ENCODE measurements at regions not wholly inside any gene's neighbourhood (a gene's known extent, or its start where the extent isn't known, plus 50 kb on each side); places are given as distances from the start of the nearest gene placed in this dataset.

DNA sequence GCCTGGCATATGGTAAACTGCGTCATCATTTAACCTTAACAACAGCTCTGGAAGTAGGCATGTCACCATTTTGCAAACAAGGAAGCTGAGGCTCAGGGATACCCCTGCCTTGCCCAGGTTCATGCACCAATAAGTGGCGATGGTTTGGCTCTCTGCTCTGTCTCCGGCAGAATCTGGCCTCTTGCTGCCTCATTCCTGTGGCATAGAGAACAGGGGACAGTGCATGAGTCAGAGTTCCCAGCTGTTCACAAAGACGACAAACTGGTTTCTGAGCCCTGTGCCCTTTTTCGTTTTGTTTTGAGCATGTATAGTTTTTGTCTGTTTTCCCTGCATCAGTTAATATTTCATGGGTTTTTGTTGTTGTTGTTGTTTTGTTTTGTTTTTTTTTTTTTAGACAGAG is 236.8 kb downstream of the OPA1 start:
- H3K9me3 ChIP-seq (ENCODE audit: control insufficient read depth, low read length) = no peaks in the 10 kb centered on the region
- WGBS, 2 experiments (ENCODE audit: insufficient coverage in 2 of 2) = 84 to 93% methylated on average over 5 of the region's 5 CpGs
- peaks cover 11% of the 10 kb centered on the region for H3K4me1 ChIP-seq (ENCODE audit: control insufficient read depth, insufficient read depth, low read length, poor library complexity, severe bottlenecking)
- H3K4me3 ChIP-seq (ENCODE audit: extremely low read depth, insufficient read depth, low read length, poor library complexity, severe bottlenecking) = no peak overlapping the region
- H3K36me3 ChIP-seq (ENCODE audit: control insufficient read depth, insufficient read depth, low read length) = no peaks in the 10 kb centered on the region
- H3K27ac ChIP-seq (ENCODE audit: low read depth, low read length, severe bottlenecking) = no peak overlapping the region

DNA sequence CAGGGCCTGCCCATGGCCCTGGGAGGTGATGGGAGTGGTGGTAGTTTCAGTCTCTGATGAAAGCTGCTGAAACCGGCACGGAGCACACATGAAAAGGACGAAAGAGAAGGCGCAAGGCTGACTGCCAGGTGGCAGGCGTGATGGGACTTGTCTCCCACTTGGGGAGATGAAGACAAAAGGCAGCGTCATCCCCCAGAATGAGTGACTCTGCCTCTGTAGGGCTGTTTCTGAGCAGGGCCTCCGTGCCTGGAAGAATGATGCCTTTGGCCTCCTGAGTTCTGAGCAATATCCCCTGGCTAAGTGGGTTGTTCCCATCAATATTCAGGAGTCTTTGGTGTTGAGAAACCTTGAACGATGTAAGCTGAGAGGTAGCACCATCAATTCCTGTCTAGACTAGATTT is 237.8 kb downstream of the OPA1 start:
- no peak overlapping the region for H3K27ac ChIP-seq (ENCODE audit: low read depth, low read length, severe bottlenecking)
- WGBS, 2 experiments (ENCODE audit: insufficient coverage in 2 of 2) = 91 to 94% methylated on average over 7 to 8 of the region's 8 CpGs
- peaks cover 11% of the 10 kb centered on the region for H3K4me1 ChIP-seq (ENCODE audit: control insufficient read depth, insufficient read depth, low read length, poor library complexity, severe bottlenecking)

DNA sequence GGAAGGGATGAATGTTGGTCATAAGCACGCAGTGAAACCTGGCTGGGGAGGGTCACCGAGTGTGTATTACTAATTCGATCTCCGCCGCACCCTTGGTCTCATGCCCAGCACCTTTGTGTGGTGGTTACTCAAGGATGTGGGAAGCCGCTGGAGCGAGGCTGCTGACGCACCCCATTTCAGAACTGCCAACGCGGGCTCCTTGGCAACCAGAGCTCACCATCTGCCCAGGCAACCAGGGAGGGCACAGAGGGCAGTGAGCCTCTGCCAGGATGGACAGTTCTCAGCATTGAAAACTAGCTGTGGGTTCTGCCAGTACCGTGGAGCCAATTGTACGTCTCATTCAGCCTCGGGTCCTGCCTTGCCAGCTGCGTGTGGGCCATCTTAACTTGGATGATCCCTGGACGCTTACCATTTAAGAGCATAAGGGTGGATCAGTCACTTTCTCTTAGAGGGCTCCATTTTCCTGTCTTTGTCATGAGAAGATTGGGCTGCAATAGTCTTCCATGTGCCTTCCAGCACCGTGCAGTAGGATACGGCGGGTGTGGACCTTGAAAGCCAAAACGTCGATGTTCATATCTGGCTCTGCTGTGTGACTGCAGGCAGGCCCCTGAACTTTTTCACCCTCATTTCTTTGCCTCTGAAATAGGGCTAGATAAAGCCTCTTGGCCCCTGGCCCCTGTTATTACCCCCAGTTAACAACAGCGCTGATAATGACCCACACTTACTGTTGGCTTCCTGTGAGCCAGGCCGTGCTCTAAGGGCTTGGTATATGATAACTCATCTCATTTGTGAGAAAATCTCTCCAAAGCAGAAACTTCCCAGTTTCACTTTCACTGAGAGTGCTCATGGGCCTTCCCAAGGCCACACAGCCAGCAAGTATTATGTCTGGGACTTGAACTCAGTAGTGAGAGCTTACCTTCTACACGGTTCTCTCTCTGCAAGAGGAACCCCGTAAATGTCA is 238.8 kb downstream of the OPA1 start:
- Histone ChIP-seq H3K27ac (ENCODE audit: low read depth, low read length, severe bottlenecking) (no peak overlapping the region), H3K4me1 (ENCODE audit: control insufficient read depth, insufficient read depth, low read length, poor library complexity, severe bottlenecking) (peaks cover 9% of the 10 kb centered on the region), H3K36me3 (ENCODE audit: control insufficient read depth, insufficient read depth, low read length) (no peaks in the 10 kb centered on the region), H3K9me3 (ENCODE audit: control insufficient read depth, low read length) (no peaks in the 10 kb centered on the region), H3K4me3 (ENCODE audit: extremely low read depth, insufficient read depth, low read length, poor library complexity, severe bottlenecking) (no peak overlapping the region)
- 93 to 96% methylated on average over 19 to 23 of the region's 24 CpGs for WGBS, 2 experiments (ENCODE audit: insufficient coverage in 2 of 2)

More for the DNA sequence above, 237.8 kb downstream of the OPA1 start:
- Histone ChIP-seq H3K9me3 (ENCODE audit: control insufficient read depth, low read length) (no peaks in the 10 kb centered on the region), H3K36me3 (ENCODE audit: control insufficient read depth, insufficient read depth, low read length) (no peaks in the 10 kb centered on the region), H3K4me3 (ENCODE audit: extremely low read depth, insufficient read depth, low read length, poor library complexity, severe bottlenecking) (no peak overlapping the region)

DNA sequence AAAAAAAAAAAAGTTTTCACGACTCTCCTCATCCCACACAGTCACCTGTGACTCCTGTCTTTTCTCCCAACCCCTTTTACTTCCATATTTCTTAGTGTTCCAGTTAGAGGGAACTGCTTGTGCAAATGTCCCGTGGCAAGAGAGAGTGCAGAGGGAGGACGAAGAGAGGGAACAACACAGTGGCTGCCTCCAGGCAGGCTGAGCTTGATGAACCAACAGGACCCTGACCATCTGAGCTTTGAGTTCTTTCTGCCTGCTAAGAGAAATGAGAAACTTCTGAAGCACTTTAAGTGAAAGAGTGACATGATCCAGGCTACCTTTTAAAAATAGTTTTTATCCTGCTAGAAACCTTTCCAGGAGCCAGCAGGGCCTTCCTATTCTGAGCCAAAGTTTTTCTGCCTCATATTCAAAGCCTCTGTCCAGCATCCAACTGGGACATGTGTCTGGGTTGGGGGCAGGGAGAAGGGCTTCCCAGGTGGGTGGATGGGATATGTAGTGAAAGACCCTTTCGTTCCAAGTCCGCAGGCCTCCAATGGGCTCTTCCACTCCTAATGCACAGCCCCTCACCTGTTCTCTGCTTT is 239.9 kb downstream of the OPA1 start:
- WGBS, 2 experiments (ENCODE audit: insufficient coverage in 2 of 2) = 94 to 100% methylated on average over 4 of the region's 5 CpGs

DNA sequence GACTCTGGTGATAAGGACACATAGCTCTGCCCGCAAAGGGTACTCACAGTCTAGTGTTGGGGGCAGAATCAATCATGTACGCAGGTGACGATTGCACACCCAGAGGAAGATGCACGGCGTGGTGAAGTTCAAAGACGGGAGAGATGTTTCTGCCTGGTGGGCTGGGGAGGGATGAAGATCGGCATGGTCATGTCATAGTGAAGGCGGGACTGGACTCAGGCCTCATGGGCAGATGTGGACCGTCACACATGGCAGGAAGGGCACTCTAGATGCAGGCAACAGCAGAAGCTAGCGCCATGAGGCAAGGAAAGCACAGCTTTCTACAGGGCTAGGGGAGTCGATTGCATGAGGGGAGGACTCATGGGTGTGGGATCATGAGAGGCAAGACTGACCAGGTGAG is 240.6 kb downstream of the OPA1 start:
- Histone ChIP-seq H3K4me3 (ENCODE audit: extremely low read depth, insufficient read depth, low read length, poor library complexity, severe bottlenecking) (no peak overlapping the region), H3K36me3 (ENCODE audit: control insufficient read depth, insufficient read depth, low read length) (no peaks in the 10 kb centered on the region), H3K9me3 (ENCODE audit: control insufficient read depth, low read length) (no peaks in the 10 kb centered on the region), H3K27ac (ENCODE audit: low read depth, low read length, severe bottlenecking) (no peak overlapping the region), H3K4me1 (ENCODE audit: control insufficient read depth, insufficient read depth, low read length, poor library complexity, severe bottlenecking) (peaks cover 4% of the 10 kb centered on the region)
- 96 to 100% methylated on average over 11 of the region's 11 CpGs for WGBS, 2 experiments (ENCODE audit: insufficient coverage in 2 of 2)

More for the DNA sequence above, 239.9 kb downstream of the OPA1 start:
- Histone ChIP-seq H3K4me1 (ENCODE audit: control insufficient read depth, insufficient read depth, low read length, poor library complexity, severe bottlenecking) (peaks cover 4% of the 10 kb centered on the region), H3K4me3 (ENCODE audit: extremely low read depth, insufficient read depth, low read length, poor library complexity, severe bottlenecking) (no peak overlapping the region), H3K36me3 (ENCODE audit: control insufficient read depth, insufficient read depth, low read length) (no peaks in the 10 kb centered on the region), H3K9me3 (ENCODE audit: control insufficient read depth, low read length) (no peaks in the 10 kb centered on the region), H3K27ac (ENCODE audit: low read depth, low read length, severe bottlenecking) (no peak overlapping the region)

DNA sequence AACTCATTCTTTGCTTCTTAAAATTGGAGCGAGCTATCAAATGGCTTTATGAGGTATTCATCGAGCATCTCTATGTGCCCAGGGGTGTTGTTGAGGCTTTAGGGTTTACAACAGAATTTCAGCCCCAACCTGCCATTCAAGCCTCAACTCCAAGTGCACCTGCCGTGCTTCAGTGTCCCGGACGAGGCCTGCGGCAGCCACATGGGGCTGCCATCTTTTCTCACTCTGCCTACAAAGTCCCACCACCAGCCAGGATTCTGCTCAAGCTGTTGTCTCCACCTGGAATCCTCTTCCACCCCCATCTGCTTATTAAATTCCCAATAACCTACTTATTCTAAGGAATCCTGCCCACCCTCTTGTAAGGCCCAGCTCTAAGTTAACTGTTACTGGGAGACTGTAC is 242.4 kb downstream of the OPA1 start:
- H3K9me3 ChIP-seq (ENCODE audit: control insufficient read depth, low read length) = no peaks in the 10 kb centered on the region
- no peak overlapping the region for H3K27ac ChIP-seq (ENCODE audit: low read depth, low read length, severe bottlenecking)
- H3K4me1 ChIP-seq (ENCODE audit: control insufficient read depth, insufficient read depth, low read length, poor library complexity, severe bottlenecking) = no peaks in the 10 kb centered on the region
- no peak overlapping the region for H3K4me3 ChIP-seq (ENCODE audit: extremely low read depth, insufficient read depth, low read length, poor library complexity, severe bottlenecking)
- H3K36me3 ChIP-seq (ENCODE audit: control insufficient read depth, insufficient read depth, low read length) = no peaks in the 10 kb centered on the region
- WGBS, 2 experiments (ENCODE audit: insufficient coverage in 2 of 2) = 95 to 100% methylated on average over 4 of the region's 6 CpGs

DNA sequence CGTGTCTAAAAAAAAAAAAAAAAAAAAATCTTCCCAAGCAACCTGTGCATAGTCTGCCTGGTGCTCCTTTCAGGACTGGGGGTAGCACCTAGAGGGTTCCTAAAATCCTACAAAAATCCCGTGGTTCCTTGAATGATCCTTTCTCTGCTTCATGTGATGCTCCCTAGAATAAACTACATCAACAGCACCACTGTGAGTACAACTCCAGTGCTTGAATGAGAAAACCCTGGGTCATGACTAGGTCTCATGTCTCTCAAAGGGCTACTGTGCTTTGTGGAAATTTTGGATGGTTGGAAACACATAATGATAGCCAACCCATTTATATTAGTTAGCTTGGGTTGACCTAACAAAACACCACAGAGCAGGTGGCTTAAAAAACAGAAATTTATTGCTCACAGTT is 243.5 kb downstream of the OPA1 start:
- no peak overlapping the region for H3K4me3 ChIP-seq (ENCODE audit: extremely low read depth, insufficient read depth, low read length, poor library complexity, severe bottlenecking)
- no peaks in the 10 kb centered on the region for H3K9me3 ChIP-seq (ENCODE audit: control insufficient read depth, low read length)
- H3K4me1 ChIP-seq (ENCODE audit: control insufficient read depth, insufficient read depth, low read length, poor library complexity, severe bottlenecking) = no peaks in the 10 kb centered on the region
- H3K27ac ChIP-seq (ENCODE audit: low read depth, low read length, severe bottlenecking) = no peak overlapping the region
- no peaks in the 10 kb centered on the region for H3K36me3 ChIP-seq (ENCODE audit: control insufficient read depth, insufficient read depth, low read length)
- 86 to 90% methylated on average over 1 of the region's 2 CpGs for WGBS, 2 experiments (ENCODE audit: insufficient coverage in 2 of 2)

DNA sequence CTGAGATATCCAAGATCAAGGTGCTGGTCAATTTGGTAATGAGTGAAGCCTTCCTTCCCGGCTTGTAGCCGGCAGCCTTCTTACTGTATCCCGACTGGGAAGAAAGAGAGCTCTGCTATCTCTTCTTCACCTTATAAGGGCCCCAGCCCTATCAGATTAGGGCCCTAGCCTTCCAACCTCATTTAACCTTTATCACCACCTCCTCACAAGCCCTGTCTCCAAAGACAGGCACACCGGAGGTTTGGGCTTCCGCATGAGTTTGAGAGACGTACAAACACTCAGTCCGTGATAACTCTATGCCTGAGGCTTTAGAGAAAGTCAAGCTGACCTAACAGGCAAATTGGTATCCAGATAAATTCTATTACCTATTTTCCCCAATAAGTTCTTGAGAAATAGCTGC is 243.9 kb downstream of the OPA1 start:
- Histone ChIP-seq H3K36me3 (ENCODE audit: control insufficient read depth, insufficient read depth, low read length) (no peaks in the 10 kb centered on the region), H3K4me1 (ENCODE audit: control insufficient read depth, insufficient read depth, low read length, poor library complexity, severe bottlenecking) (no peaks in the 10 kb centered on the region), H3K9me3 (ENCODE audit: control insufficient read depth, low read length) (no peaks in the 10 kb centered on the region), H3K4me3 (ENCODE audit: extremely low read depth, insufficient read depth, low read length, poor library complexity, severe bottlenecking) (no peak overlapping the region), H3K27ac (ENCODE audit: low read depth, low read length, severe bottlenecking) (no peak overlapping the region)
- 85 to 94% methylated on average over 6 to 7 of the region's 7 CpGs for WGBS, 2 experiments (ENCODE audit: insufficient coverage in 2 of 2)

DNA sequence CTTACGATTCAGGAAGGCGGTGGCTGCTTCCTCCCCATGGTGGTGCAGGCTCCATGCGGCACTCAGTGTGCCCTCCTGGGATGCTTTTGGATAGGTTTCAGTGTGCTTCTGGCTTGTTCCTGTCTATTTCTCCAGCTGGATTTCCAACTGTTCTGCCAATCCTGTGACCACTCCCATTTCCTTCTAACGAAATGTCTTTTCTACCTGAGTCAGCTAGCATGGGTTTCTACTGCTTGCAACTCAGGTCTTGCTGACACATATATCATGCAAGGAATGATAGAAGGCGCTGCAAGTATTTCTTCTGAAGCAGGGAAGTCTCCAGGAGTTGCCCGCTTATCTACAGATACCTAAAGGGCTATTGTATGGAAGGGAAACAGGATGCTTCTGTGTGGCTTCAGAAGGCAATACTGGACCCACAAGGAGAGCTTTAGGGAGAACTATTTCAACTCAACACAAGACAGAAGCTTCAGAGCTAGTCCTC is 244.4 kb downstream of the OPA1 start:
- WGBS, 2 experiments (ENCODE audit: insufficient coverage in 2 of 2) = 97 to 98% methylated on average over 5 to 6 of the region's 6 CpGs
- H3K36me3 ChIP-seq (ENCODE audit: control insufficient read depth, insufficient read depth, low read length) = no peaks in the 10 kb centered on the region
- no peak overlapping the region for H3K4me3 ChIP-seq (ENCODE audit: extremely low read depth, insufficient read depth, low read length, poor library complexity, severe bottlenecking)
- no peaks in the 10 kb centered on the region for H3K9me3 ChIP-seq (ENCODE audit: control insufficient read depth, low read length)
- no peaks in the 10 kb centered on the region for H3K4me1 ChIP-seq (ENCODE audit: control insufficient read depth, insufficient read depth, low read length, poor library complexity, severe bottlenecking)
- H3K27ac ChIP-seq (ENCODE audit: low read depth, low read length, severe bottlenecking) = no peak overlapping the region

DNA sequence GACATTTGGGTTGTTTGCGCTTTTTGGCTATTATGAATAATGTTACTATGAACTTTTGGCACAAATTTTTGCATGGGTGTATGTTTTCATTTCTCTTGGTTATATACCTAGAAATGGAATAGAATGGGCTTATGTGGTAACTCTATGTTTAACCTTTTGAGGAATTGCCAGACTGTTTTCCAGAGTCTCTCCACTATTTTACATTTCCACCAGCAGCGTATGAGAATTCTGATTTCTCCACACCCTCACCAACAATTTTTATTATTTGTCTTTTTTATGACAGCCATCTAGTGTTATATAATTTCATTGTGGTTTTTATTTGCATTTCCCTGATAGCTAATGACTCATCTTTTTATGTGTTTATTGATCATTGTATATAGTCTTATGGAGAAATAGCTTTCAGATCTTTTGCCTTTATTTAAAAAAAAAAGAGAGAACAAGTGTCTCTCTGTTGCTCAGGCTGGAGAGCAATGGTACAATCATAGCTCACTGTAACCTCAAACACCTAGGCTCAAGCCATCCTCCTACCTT is 247.2 kb downstream of the OPA1 start:
- Histone ChIP-seq H3K9me3 (ENCODE audit: control insufficient read depth, low read length) (no peaks in the 10 kb centered on the region), H3K4me3 (ENCODE audit: extremely low read depth, insufficient read depth, low read length, poor library complexity, severe bottlenecking) (no peak overlapping the region), H3K4me1 (ENCODE audit: control insufficient read depth, insufficient read depth, low read length, poor library complexity, severe bottlenecking) (no peaks in the 10 kb centered on the region), H3K36me3 (ENCODE audit: control insufficient read depth, insufficient read depth, low read length) (no peaks in the 10 kb centered on the region), H3K27ac (ENCODE audit: low read depth, low read length, severe bottlenecking) (no peak overlapping the region)
- 83% methylated on average over 1 of the region's 2 CpGs; no CpG with 5 or more reads in 1 of the 2 experiments for WGBS, 2 experiments (ENCODE audit: insufficient coverage in 2 of 2)

All from mesodermal cell (in vitro differentiated cells).